SW480 (cell line): ENCODE measurements at regions not wholly inside any gene's neighbourhood (a gene's known extent, or its start where the extent isn't known, plus 50 kb on each side); places are given as distances from the start of the nearest gene placed in this dataset.
"Not testable (repeated sequence)": the region's sequence is repeated elsewhere in the genome, so short reads cannot be mapped to it uniquely, and the experiment has no call there.

Experiments used
- DNase-seq: peaks from one replicate; pipeline ENCODE4 v3.0.0-alpha.2; 2016; ENCODE audit warnings: low spot score

- no peak for DNase-seq
These were observed 54.4 kb upstream of the IQCM start for GRCh38 chr4:149870008-149870407.

GRCh38 chr4:149881744-149882143 lies 66.1 kb upstream of the IQCM start:
- no peak for DNase-seq

GRCh38 chr4:149882251-149882650 lies 66.6 kb upstream of the IQCM start:
- DNase-seq = no peak

DNA sequence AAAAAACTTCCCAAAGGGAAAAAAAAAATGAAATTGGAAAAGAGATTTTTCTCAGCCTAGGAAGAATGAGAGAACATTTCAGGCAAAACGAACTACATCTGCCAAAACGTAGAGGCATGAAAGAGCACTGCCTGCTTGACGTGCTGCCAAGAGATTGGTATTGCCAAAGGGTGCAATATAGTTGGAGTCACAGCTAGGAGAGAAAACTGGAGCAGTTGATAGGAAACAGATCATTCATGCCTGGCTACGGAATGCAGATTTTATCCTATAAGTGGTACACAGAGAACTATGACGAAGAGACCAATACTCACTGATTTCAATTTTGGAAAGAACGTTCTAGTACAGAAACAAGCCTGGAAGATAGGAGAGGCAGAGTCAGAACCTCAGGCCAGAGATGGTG lies 68.4 kb upstream of the IQCM start:
- no peak for DNase-seq

DNA sequence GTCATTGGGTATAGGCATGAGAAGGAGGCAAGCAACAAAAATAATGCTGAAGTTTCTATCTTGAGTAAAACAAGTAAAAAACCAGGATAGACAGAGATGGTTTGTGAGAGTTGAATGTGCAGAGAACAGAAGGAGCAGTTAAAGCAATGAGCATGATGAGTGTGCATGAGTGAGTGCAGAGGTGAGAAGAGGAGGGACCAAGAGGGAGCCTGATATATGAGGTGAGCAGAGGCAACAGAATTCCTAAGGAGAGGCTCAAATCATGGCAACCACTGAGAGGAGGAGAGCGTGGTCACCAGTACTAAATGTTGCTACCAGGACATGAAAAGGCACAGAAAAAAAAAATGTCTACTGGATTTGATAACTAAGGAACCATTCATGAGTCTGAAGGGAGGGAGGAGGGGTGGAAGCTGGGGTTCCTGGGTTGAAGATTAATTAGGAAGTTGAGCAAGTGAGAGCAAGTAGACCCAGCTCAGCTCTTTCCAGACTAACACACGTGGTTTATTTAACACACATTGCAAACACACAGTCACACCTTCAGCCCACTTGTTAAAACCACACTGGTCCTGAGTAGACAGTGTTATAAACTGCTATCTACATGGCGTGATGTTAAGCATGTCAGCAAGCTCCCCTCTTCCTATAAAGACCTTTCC lies 69.0 kb upstream of the IQCM start:
- DNase-seq = no peak

GRCh38 chr4:149885896-149886295 lies 70.3 kb upstream of the IQCM start:
- DNase-seq = no peak

GRCh38 chr4:149886786-149887490 lies 71.3 kb upstream of the IQCM start:
- no peak for DNase-seq

DNA sequence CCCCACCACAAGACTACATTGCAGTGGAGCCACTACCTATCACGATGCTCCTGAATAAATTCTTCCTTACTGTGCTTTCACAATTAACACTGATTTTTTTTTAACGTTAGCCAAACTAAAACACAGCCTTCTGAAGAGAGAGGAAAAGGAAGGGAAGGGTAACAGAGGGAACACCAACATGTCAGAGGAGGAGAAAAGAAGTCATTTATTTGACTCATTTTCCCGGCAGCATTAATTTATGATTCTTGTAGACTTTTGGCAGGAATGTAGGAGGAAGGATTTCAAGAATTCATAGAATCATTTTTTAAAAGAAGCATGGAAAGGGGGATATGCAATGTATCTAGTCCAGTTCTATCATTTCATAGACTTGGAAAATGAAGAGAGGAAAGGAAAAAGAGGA lies 74.3 kb upstream of the IQCM start:
- DNase-seq = no peak

DNA sequence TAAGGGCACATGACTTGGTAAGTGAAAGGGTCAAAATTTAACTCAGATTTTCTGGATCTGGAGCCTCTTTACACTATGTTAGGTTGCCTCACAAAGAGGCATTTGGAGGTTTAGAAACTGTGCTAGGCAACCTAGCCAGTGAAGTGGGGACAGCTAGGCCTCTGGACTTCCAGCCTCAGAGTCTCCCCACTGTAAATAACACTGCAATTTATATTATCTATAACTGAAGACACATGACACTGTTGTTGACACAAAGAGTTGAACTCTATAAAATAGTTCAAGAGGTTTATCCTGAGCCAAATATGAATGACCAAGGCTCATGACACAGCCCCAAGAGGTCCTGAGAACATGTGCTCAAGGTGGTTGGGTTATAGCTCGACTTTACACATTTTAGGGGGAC lies 74.9 kb upstream of the IQCM start:
- no peak for DNase-seq

DNA sequence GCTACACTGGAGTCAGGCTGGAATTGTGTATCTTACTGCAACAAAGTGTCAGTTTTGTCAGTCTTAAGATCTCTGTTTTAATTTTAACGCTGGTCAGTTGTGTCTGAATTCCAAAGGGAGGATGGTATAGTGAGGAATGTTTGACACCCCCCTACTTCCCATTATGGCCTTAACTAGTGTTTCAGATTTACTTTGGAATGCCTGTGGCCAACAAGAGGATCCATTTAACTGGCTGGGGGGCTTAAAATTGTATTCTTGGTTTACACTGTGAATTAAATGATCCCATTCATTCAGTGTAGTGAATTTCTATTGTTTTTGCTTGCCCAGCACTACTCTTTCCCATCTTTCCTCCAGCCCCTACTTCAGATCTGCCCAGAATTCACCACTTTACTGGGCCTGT lies 75.8 kb upstream of the IQCM start:
- DNase-seq = no peak

GRCh38 chr4:149896432-149896831 lies 80.8 kb upstream of the IQCM start:
- peak; percentile 16 for DNase-seq

DNA sequence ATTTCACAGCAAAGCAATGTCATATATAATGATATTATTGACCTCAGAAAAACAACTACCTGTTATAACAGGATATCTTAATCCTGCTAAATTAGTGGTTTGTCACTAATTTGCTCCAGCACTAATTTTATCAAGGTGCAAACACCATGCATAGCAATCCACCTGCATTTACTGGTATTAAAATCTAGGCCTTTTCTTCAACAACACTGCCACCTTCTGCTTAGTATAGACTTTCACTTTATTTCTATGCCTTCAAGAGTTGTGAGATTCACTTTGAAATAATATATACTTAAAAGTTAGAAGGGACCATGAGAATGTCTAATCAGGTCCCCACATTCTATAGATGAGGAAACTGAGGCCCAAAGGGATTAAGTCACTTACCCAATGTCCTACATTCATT lies 82.1 kb upstream of the IQCM start:
- peak; percentile 56 for DNase-seq

GRCh38 chr4:149901128-149901527 lies 85.5 kb upstream of the IQCM start:
- DNase-seq = no peak

DNA sequence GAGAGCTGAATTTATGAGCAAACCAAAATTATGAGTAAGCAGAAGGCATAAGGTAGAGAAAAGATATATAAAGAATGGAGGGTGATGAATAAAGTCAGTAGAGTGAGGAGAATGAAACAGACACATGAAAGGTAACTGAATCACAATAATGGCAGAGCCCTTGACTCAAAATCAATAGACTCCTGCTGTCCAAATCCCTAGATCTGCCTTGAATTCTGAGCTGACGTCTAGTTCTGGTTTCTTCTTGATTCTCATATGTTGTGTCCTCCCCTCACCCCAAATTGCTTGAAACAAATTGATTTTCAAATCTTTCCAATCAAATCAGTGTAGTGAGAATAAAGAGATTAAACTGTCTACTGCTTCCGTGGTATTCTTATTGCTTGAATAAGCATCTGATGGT lies 86.6 kb upstream of the IQCM start:
- DNase-seq = no peak

- DNase-seq = no peak
These were observed 94.5 kb upstream of the IQCM start for GRCh38 chr4:149910177-149910576.

DNA sequence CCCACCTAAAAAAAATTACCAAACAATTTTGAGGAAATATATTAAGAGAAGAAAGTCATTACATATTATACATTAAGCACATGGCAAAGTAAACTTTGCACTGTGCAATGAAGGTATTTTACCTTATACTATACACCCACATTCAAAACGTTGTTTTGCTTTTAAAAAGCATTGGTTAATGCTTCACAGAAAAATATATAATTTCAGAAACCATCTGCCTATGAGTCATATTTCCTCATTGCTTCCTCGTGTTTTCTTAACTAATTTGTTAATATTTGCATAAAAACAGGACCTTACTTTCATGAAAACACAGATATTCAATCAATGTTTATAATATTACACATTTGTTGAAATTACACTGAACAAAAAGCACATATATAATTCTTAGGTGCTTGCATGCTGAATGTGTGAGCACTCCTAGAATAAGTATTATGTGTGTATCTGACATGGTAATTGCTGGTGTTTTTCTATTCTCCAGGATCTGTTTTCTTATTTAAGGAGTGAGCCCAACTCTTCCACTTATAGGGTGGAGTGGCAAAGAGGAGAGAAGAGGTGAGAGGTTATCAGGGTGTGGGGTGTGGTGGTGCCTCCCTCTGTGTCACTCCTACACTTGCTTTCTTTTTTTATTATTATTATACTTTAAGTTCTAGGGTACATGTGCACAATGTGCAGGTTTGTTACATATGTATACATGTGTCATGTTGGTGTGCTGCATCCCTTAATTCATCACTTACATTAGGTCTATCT lies 95.1 kb upstream of the IQCM start:
- no peak for DNase-seq

- DNase-seq = no peak
These were observed 95.7 kb upstream of the IQCM start for GRCh38 chr4:149911354-149911753.

GRCh38 chr4:149912000-149912399 lies 96.4 kb upstream of the IQCM start:
- no peak for DNase-seq

- peak; percentile 32 for DNase-seq
These were observed 98.8 kb upstream of the IQCM start for GRCh38 chr4:149914119-149915115.

DNA sequence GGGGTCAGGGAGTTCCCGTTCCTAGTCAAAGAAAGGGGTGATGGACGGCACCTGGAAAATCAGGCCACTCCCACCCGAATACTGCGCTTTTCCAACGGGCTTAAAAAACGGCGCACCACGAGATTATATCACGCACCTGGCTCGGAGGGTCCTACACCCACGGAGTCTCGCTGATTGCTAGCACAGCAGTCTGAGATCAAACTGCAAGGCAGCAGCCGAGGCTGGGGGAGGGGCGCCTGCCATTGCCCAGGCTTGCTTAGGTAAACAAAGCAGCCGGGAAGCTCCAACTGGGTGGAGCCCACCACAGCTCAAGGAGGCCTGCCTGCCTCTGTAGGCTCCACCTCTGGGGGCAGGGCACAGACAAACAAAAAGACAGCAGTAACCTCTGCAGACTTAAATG lies 100.1 kb upstream of the IQCM start:
- DNase-seq = not testable (repeated sequence)

GRCh38 chr4:149923736-149924135 lies 108.1 kb upstream of the IQCM start:
- DNase-seq = no peak

- no peak for DNase-seq
These were observed 111.9 kb upstream of the IQCM start for GRCh38 chr4:149927514-149927913.
